Keratinocyte (primary cell): ENCODE measurements at regions not wholly inside any gene's neighbourhood (a gene's known extent, or its start where the extent isn't known, plus 50 kb on each side); places are given as distances from the start of the nearest gene placed in this dataset.

Experiments
- EZH2 ChIP-seq: IDR thresholded peaks from one replicate; pipeline ENCODE4 v1.6.1; 2012; ENCODE audit warnings: inconsistent platforms, mild to moderate bottlenecking, low read length, moderate library complexity
- TF ChIP-seq, protein P1 (sequence below), 3 experiments: IDR thresholded peaks in 1 of 3; conservative IDR thresholded peaks in 1 of 3; optimal IDR thresholded peaks in 1 of 3; 2 replicates in 2 of 3; 3 replicates in 1 of 3; pipeline versions ENCODE3 to v1.5.1; 2011; ENCODE audit warnings: low read length in 3 of 3, mild to moderate bottlenecking in 3 of 3, moderate library complexity in 2 of 3, control low read depth in 1 of 3, inconsistent platforms in 1 of 3; ENCODE audit not compliant: insufficient read depth in 2 of 3; ENCODE audit errors: extremely low read depth in 1 of 3

DNA sequence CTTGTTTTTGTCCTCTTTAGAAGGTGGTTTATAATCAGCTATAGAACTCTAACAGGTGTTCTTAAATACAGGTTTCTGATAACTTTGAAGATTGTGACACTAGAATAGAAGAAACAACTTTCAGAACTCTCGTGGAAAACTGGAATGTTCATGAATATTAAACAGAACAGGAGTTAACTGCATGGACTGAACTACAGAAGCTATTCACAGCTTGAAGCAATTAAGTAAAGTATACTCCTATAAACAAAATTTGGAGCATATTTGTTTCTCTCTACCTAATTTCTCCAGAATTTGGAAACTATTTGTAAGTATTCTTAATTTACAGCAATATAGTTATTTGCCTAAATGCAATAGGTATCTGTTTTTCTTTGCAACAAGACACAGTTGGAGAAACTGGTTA lies 824.8 kb downstream of the ADGRL2 start:
- TF ChIP-seq, protein P1, sequence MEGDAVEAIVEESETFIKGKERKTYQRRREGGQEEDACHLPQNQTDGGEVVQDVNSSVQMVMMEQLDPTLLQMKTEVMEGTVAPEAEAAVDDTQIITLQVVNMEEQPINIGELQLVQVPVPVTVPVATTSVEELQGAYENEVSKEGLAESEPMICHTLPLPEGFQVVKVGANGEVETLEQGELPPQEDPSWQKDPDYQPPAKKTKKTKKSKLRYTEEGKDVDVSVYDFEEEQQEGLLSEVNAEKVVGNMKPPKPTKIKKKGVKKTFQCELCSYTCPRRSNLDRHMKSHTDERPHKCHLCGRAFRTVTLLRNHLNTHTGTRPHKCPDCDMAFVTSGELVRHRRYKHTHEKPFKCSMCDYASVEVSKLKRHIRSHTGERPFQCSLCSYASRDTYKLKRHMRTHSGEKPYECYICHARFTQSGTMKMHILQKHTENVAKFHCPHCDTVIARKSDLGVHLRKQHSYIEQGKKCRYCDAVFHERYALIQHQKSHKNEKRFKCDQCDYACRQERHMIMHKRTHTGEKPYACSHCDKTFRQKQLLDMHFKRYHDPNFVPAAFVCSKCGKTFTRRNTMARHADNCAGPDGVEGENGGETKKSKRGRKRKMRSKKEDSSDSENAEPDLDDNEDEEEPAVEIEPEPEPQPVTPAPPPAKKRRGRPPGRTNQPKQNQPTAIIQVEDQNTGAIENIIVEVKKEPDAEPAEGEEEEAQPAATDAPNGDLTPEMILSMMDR (optimal IDR thresholded peaks at IDR 0.05 in 1 of 3, IDR thresholded peaks at IDR 0.05 in 1 of 3, conservative IDR thresholded peaks at IDR 0.05 in 1 of 3; ENCODE audit: extremely low read depth in 1 of 3, insufficient read depth in 2 of 3, low read length in 3 of 3) = no peak
- no peak for TF ChIP-seq EZH2
